Hepatocyte (in vitro differentiated cells): ENCODE measurements at regions not wholly inside any gene's neighbourhood (a gene's known extent, or its start where the extent isn't known, plus 50 kb on each side); places are given as distances from the start of the nearest gene placed in this dataset.

Experiments
- EZH2phosphoT487 ChIP-seq: fragments of 200-600 bp; sonication (generic); IDR thresholded peaks from one replicate; pipeline ENCODE4 v1.6.1; 2018; ENCODE audit warnings: antibody characterized with exemption, mild to moderate bottlenecking, low read depth, moderate library complexity; ENCODE audit not compliant: unreplicated experiment, severe bottlenecking
- TF ChIP-seq, protein P1 (sequence below): fragments of 200-600 bp; sonication (generic); IDR thresholded peaks from 2 replicates; pipeline ENCODE4 v1.5.1; 2016; ENCODE audit warnings: antibody characterized with exemption, mild to moderate bottlenecking; ENCODE audit not compliant: poor library complexity

DNA sequence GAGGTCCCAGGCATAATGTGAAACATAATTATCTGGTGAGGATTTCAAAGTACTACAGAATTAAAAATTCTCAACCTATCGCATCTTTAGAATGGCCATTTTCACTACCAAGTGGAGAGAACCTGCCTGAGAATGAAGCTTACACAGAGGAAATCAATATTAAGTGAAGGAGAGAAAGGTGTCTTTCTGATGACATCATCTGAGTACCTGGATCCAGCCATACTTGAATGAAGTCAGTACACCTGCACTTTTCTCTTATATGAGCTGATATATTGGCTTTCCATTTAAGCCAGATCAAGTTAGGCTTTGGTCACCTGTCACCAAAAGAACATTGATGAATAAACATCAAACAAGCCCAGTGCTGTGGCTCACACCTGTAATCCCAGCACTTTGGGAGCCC, 118.9 kb upstream of the MED14 start:
- TF ChIP-seq, protein P1, sequence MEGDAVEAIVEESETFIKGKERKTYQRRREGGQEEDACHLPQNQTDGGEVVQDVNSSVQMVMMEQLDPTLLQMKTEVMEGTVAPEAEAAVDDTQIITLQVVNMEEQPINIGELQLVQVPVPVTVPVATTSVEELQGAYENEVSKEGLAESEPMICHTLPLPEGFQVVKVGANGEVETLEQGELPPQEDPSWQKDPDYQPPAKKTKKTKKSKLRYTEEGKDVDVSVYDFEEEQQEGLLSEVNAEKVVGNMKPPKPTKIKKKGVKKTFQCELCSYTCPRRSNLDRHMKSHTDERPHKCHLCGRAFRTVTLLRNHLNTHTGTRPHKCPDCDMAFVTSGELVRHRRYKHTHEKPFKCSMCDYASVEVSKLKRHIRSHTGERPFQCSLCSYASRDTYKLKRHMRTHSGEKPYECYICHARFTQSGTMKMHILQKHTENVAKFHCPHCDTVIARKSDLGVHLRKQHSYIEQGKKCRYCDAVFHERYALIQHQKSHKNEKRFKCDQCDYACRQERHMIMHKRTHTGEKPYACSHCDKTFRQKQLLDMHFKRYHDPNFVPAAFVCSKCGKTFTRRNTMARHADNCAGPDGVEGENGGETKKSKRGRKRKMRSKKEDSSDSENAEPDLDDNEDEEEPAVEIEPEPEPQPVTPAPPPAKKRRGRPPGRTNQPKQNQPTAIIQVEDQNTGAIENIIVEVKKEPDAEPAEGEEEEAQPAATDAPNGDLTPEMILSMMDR: no peak
- no peak for TF ChIP-seq EZH2phosphoT487
